GM12865 (cell line): ENCODE measurements at regions not wholly inside any gene's neighbourhood (a gene's known extent, or its start where the extent isn't known, plus 50 kb on each side); places are given as distances from the start of the nearest gene placed in this dataset.

ENCODE experiments used
- DNase-seq: peaks from one replicate; pipeline ENCODE4 v3.0.0; 2010; ENCODE audit warnings: low read depth
- H3K4me3 ChIP-seq: 2 replicates; pipeline ENCODE4 v1.5.1; 2011; ENCODE audit warnings: mild to moderate bottlenecking, low read depth, low read length, control low read depth
- TF ChIP-seq, protein P1 (sequence below): IDR thresholded peaks from 2 replicates; pipeline ENCODE4 v1.5.1; 2011; ENCODE audit warnings: low read length, control low read depth, low read depth, inconsistent platforms; ENCODE audit not compliant: insufficient read depth; ENCODE audit errors: missing control alignments

DNA sequence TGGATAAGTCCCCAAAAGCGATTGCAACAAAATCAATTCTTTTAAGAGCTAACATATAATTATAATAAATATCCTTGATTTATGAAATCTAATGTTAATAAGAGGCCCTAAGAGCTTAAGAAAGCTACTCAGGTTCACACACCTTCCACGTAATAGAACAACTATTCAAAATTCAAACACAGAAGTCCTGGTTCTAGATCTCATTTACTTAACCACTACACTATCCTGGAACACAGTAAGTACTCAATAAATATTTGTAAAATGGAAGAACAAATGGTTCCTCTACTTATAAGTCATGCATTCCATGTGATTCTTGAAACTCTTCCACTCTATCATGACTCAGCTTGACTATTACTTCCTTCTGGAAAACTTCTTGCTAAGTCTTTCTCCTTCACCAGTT is 268.2 kb downstream of the FAM181B start:
- DNase-seq, result no peak
- H3K4me3 ChIP-seq, result no peak overlapping the region
- TF ChIP-seq, protein P1, sequence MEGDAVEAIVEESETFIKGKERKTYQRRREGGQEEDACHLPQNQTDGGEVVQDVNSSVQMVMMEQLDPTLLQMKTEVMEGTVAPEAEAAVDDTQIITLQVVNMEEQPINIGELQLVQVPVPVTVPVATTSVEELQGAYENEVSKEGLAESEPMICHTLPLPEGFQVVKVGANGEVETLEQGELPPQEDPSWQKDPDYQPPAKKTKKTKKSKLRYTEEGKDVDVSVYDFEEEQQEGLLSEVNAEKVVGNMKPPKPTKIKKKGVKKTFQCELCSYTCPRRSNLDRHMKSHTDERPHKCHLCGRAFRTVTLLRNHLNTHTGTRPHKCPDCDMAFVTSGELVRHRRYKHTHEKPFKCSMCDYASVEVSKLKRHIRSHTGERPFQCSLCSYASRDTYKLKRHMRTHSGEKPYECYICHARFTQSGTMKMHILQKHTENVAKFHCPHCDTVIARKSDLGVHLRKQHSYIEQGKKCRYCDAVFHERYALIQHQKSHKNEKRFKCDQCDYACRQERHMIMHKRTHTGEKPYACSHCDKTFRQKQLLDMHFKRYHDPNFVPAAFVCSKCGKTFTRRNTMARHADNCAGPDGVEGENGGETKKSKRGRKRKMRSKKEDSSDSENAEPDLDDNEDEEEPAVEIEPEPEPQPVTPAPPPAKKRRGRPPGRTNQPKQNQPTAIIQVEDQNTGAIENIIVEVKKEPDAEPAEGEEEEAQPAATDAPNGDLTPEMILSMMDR, result no peak

DNA sequence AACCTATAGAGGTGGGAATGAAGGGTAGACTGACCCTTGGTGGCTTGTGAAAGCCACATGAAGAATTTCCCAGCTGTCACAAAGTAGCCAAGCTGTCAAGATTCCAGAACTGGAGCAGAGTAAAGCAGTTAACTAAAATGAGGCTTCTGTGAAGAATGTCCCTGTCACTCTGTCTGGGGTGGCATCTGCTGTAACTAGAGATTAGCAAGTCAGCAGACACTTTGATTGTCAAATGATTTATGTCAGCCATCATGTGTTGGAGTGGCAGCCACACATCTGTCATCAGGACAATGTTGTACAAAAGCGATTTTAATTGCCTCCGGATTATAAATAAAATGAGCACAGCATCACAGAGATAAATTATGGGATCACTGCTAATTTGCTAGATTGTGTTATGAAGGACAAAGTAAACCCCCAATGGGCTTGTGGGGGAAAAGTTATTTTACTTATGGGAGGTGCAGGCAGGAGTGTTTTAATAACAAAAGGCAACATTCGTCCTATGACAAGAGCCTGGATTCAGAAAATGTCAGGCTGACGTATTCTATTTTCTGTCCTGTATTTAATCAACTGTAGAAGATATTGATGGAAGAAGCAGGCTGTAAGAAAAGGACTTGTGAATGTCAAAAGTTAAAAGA is 270.9 kb downstream of the FAM181B start:
- TF ChIP-seq, protein P1, result no peak
- H3K4me3 ChIP-seq, result no peak overlapping the region
- no peak for DNase-seq

DNA sequence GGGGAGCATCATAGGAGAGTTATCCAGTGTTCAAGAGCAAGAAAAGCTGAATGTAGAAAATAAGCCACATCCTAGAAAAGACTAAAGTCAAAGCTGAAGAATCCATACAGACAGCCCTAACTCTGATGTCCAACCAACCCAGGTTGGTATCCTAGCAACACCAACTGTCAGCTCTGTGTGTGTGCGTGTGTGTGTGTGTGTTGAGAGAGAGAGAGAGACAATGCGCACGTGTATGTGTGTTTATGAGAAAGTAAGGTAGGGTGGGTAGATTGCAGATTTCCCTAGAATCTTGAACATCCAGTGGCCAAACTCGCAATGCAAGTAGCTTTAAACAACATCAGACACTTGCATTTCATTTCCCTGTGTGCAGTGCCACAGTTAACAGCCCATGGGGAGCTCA is 274.9 kb downstream of the FAM181B start:
- DNase-seq, result no peak
- TF ChIP-seq, protein P1, result no peak
- H3K4me3 ChIP-seq, result no peak overlapping the region

DNA sequence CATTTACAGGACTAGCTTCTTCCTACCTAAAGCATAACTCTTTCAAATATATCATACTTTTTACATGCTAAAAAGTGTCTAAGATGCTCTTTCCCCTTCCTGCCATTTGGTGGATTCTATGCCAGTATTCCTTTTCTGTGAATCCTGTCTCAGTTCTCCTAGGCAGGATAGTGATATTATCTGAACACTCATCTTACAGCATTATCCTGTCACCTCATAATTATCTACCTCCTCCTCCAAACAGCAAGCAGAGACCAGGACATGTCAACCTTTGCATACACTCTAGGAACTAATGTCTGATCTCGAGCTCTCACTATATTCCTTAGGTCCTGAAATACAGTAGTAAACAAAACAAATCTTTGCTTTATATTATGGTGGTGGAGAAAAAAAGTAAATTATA is 275.5 kb downstream of the FAM181B start:
- TF ChIP-seq, protein P1, result no peak
- DNase-seq, result no peak

DNA sequence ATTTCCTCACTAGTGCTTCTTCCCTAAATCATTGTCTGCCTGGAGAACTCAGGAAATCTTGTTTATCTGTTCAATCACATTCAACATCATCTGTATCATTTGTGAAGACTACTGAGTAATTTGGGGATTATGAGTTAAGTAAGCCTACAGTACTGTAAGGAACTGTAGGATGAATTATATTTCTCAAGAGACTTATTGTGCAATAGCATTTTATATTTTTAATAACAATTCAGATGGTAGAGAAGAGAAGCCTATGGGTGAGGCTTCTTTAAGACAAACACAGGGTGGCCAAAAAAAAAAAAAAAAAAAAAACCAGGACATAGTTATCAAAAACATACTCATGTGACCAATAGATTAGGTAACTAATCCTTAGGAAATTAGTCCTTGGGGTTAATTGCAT is 282.7 kb downstream of the FAM181B start:
- no peak overlapping the region for H3K4me3 ChIP-seq
- DNase-seq, result no peak
- TF ChIP-seq, protein P1, result no peak

More for the DNA sequence above, 275.5 kb downstream of the FAM181B start:
- H3K4me3 ChIP-seq, result no peak overlapping the region

DNA sequence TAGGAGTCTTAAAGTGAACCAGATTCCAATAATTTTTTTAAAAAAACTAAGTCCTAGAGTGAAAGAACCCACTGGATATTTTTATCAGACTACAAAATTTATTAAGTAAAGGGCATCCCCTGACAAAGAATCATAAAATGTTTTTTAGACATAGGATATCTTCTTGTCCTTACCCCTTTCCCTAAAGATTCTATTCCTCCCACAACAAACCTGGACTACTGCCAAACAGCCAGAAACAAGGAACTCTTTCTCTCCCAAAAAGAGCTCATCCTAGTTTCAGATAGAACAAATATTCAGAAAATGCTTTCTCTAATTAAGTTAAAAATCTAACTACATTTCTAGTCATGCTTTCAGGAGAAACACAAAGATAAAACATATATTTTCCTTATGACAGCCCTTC is 327.1 kb downstream of the FAM181B start:
- DNase-seq, result no peak
- no peak overlapping the region for H3K4me3 ChIP-seq
- TF ChIP-seq, protein P1, result no peak

DNA sequence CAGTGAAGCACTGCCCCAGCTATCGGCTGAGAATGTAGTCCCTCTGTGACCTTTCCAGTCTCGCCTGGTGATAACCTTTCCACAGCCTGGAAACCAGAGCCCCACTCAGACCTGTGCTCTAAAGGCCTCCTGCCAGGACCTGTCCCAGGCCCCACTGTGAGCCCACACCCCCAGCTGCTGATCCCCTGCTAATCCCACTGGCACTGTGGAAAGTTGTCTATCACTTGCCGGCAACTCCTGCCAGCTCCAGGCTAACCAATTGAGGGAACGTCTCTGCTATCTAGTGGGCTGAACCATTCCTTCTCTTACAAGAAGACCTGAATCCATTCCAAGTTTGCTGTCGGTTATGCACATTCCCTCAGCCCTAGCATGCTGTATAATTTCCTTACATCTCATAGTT is 328.2 kb downstream of the FAM181B start:
- DNase-seq, result no peak
- TF ChIP-seq, protein P1, result no peak
- no peak overlapping the region for H3K4me3 ChIP-seq
